Breast epithelium (tissue), 4 donors: ENCODE measurements at regions not wholly inside any gene's neighbourhood (a gene's known extent, or its start where the extent isn't known, plus 50 kb on each side); places are given as distances from the start of the nearest gene placed in this dataset.
"Not testable (repeated sequence)": the region's sequence is repeated elsewhere in the genome, so short reads cannot be mapped to it uniquely, and the experiment has no call there.

Source experiments
- DNase-seq, 2 donors: peaks; one replicate each; pipeline ENCODE4 v3.0.0-alpha.2; 2019; ENCODE audit warnings: low spot score in 2 of 2
- H3K27ac ChIP-seq, 2 donors: fragments of 200-600 bp; sonication (generic) in 1 of 2; one replicate each; pipeline ENCODE4 v1.5.1; 2016 to 2019; ENCODE audit warnings: mild to moderate bottlenecking in 1 of 2
- H3K27me3 ChIP-seq, 2 donors: fragments of 200-600 bp; sonication (generic) in 1 of 2; one replicate each; pipeline versions ENCODE4 v1.5.1 to v1.6.0; 2017 to 2019; ENCODE audit warnings: control low read depth in 1 of 2, mild to moderate bottlenecking in 1 of 2
- H3K36me3 ChIP-seq: fragments of 200-600 bp; one replicate; pipeline ENCODE4 v1.5.1; 2019
- H3K4me1 ChIP-seq, 2 donors: fragments of 200-600 bp; sonication (generic); one replicate each; pipeline ENCODE4 v1.5.1; 2016 to 2019; ENCODE audit warnings: control low read depth in 1 of 2
- H3K4me3 ChIP-seq, 3 donors: fragments of 200-600 bp; sonication (generic); 1 replicate in 2 of 3; 2 replicates in 1 of 3; pipeline ENCODE4 v1.5.1; 2016 to 2019; ENCODE audit warnings: mild to moderate bottlenecking in 3 of 3, moderate library complexity in 2 of 3
- H3K9me3 ChIP-seq, 2 donors: fragments of 200-600 bp; sonication (generic) in 1 of 2; one replicate each; pipeline ENCODE4 v1.5.1; 2016 to 2019; ENCODE audit warnings: control low read depth in 1 of 2
- CTCF ChIP-seq, 3 donors: fragments of 450-650 bp; IDR thresholded peaks; one replicate each; pipeline ENCODE4 v1.5.1; 2016 to 2017; ENCODE audit warnings: antibody characterized with exemption in 3 of 3, mild to moderate bottlenecking in 3 of 3, moderate library complexity in 3 of 3
- POLR2A ChIP-seq: fragments of 450-650 bp; IDR thresholded peaks from one replicate; pipeline ENCODE4 v1.6.1; 2016; ENCODE audit warnings: antibody characterized with exemption, mild to moderate bottlenecking, moderate library complexity
- POLR2AphosphoS5 ChIP-seq, 3 donors: sonication (generic); formaldehyde crosslinking; IDR thresholded peaks; one replicate each; pipeline ENCODE4 v1.6.1; 2017; ENCODE audit warnings: antibody characterized with exemption in 3 of 3
- intact Hi-C: fragments of 100-400 bp; cut with DNase I; formaldehyde crosslinking; loops from one replicate; pipeline ENCODE4 v1.15.1; 2023; ENCODE audit warnings: low total_unique reads

- Histone ChIP-seq H3K4me1 (no peaks in the 10 kb centered on the region), H3K4me3 (no peak overlapping the region), H3K9me3 (no peaks in the 10 kb centered on the region), H3K27me3 (no peaks in the 10 kb centered on the region), H3K27ac (no peak overlapping the region), H3K36me3 (no peaks in the 10 kb centered on the region)
- no peak for TF ChIP-seq POLR2A
- TF ChIP-seq POLR2AphosphoS5 (IDR thresholded peaks at IDR 0.05) = no peak
- no peak for TF ChIP-seq CTCF (IDR thresholded peaks at IDR 0.05)
- no peak for DNase-seq
- intact Hi-C loops = no loop called here
These were observed 84.7 kb upstream of the SLIT3 start for GRCh38 chr5:169385636-169386035.

DNA sequence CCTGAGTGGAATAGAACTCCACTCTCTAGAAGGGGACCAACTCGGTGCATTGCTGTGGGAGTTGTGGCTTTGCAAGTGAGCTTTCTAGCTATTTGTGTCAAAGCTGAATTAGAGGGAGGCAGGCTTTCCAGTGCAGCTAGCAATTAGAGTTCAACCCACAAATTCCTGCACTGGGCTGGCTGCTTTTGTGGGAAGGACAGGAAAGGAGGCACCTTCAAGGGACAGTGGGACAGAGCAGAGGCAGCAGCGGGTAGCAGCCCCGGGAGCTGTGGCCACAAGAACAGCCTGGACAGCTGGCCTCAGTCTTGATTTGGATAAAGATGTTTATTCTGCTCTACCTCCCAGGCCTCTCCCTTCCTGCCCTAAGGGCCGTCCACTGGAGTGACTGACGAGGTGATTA lies 83.7 kb upstream of the SLIT3 start:
- Histone ChIP-seq H3K4me1 (no peaks in the 10 kb centered on the region), H3K27ac (no peak overlapping the region), H3K9me3 (no peaks in the 10 kb centered on the region), H3K36me3 (no peaks in the 10 kb centered on the region), H3K4me3 (no peak overlapping the region), H3K27me3 (no peaks in the 10 kb centered on the region)
- no peak for DNase-seq
- intact Hi-C loops = no loop called here
- no peak for TF ChIP-seq POLR2AphosphoS5 (IDR thresholded peaks at IDR 0.05)
- TF ChIP-seq POLR2A = no peak
- no peak for TF ChIP-seq CTCF (IDR thresholded peaks at IDR 0.05)

- H3K27me3 ChIP-seq = no peaks in the 10 kb centered on the region
- intact Hi-C loops = no loop called here
These were observed 73.8 kb upstream of the SLIT3 start for GRCh38 chr5:169374761-169375160.

DNA sequence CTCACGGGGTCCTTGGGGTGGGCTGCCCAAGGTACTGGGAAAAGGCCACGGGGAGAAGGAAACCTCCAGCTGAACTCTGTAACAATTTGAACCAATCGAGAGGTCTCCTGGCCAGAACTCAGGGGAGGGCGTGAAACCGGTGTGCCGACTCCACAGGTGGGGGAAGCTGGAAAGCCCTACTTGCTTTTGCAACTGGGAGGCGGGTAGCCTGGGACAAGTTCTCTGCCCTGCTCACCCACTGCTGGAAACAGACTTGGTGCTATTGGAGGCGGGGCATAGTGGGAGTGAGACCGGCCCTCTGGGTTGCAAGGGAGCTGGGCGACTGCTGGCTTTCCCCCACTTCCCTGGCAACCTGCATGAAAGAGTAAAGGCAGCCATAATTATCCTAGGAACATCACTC lies 73.2 kb upstream of the SLIT3 start:
- no peaks in the 10 kb centered on the region for H3K36me3 ChIP-seq
- TF ChIP-seq POLR2A (no peak), CTCF (IDR thresholded peaks at IDR 0.05) (no peak), POLR2AphosphoS5 (IDR thresholded peaks at IDR 0.05) (no peak)
- no peaks in the 10 kb centered on the region for H3K4me1 ChIP-seq
- H3K27me3 ChIP-seq = no peaks in the 10 kb centered on the region
- H3K27ac ChIP-seq = no peak overlapping the region
- H3K4me3 ChIP-seq = no peak overlapping the region
- intact Hi-C loops = no loop called here
- DNase-seq = no peak
- peaks cover 7 to 8% of the 10 kb centered on the region in 2 donors for H3K9me3 ChIP-seq

More at GRCh38 chr5:169374761-169375160, 73.8 kb upstream of the SLIT3 start:
- Histone ChIP-seq H3K36me3 (no peaks in the 10 kb centered on the region), H3K27ac (no peak overlapping the region), H3K4me3 (no peak overlapping the region), H3K9me3 (peaks cover 7 to 8% of the 10 kb centered on the region in 2 donors), H3K4me1 (no peaks in the 10 kb centered on the region)
- no peak for TF ChIP-seq POLR2AphosphoS5 (IDR thresholded peaks at IDR 0.05)
- DNase-seq = no peak

GRCh38 chr5:169371801-169372200 lies 70.9 kb upstream of the SLIT3 start:
- H3K4me1 ChIP-seq, H3K27ac ChIP-seq, H3K9me3 ChIP-seq, H3K27me3 ChIP-seq, DNase-seq, H3K4me3 ChIP-seq, intact Hi-C loops, H3K36me3 ChIP-seq: not testable (repeated sequence)

- H3K4me3 ChIP-seq = no peak overlapping the region
- intact Hi-C loops = no loop called here
- H3K36me3 ChIP-seq = no peaks in the 10 kb centered on the region
- no peak overlapping the region for H3K27ac ChIP-seq
- DNase-seq = no peak
- H3K27me3 ChIP-seq = no peaks in the 10 kb centered on the region
- no peak for TF ChIP-seq POLR2AphosphoS5 (IDR thresholded peaks at IDR 0.05)
- no peak for TF ChIP-seq CTCF (IDR thresholded peaks at IDR 0.05)
- no peak for TF ChIP-seq POLR2A
- no peaks in the 10 kb centered on the region for H3K4me1 ChIP-seq
- H3K9me3 ChIP-seq = peaks cover 7 to 8% of the 10 kb centered on the region in 2 donors
These were observed 68.2 kb upstream of the SLIT3 start for GRCh38 chr5:169369130-169369529.
